Adrenal gland (tissue), 5 donors: ENCODE measurements at regions not wholly inside any gene's neighbourhood (a gene's known extent, or its start where the extent isn't known, plus 50 kb on each side); places are given as distances from the start of the nearest gene placed in this dataset.

Experiments
- CTCF ChIP-seq, 6 experiments: fragments of 450-650 bp in 4 of 6; fragments of 200-600 bp in 2 of 6; sonication (generic) in 1 of 6; IDR thresholded peaks; 1 replicate in 5 of 6; 2 replicates in 1 of 6; pipeline versions ENCODE4 v1.5.1 to v1.8.0; 2016 to 2021; ENCODE audit warnings: antibody characterized with exemption in 6 of 6, mild to moderate bottlenecking in 2 of 6, moderate library complexity in 1 of 6
- POLR2A ChIP-seq, 2 donors: fragments of 450-650 bp; IDR thresholded peaks; one replicate each; pipeline ENCODE4 v1.6.1; 2017; ENCODE audit warnings: antibody characterized with exemption in 2 of 2, mild to moderate bottlenecking in 2 of 2, moderate library complexity in 1 of 2
- donor health status: DM: no; HTN: no; CAD: no.

- TF ChIP-seq CTCF (IDR thresholded peaks at IDR 0.05) (no peak), POLR2A (IDR thresholded peaks at IDR 0.05) (no peak)
Observed at GRCh38 chr12:30243426-30243825, 452.2 kb downstream of the IPO8 start.
